Mucosa of descending colon (tissue), 3 donors: ENCODE measurements at regions not wholly inside any gene's neighbourhood (a gene's known extent, or its start where the extent isn't known, plus 50 kb on each side); places are given as distances from the start of the nearest gene placed in this dataset.

Experiments
- ATAC-seq: fragments of 200-7000 bp; cut with Tn5 transposase; one replicate; pipeline ENCODE4 v1.9.1; 2020; ENCODE audit warnings: mild to moderate bottlenecking, moderate library complexity
- DNase-seq, 3 donors: peaks; one replicate each; pipeline ENCODE4 v3.0.0-alpha.2; 2020
- H3K36me3 ChIP-seq: fragments of 200-600 bp; one replicate; pipeline ENCODE4 v1.8.0; 2021; ENCODE audit warnings: low read depth, mild to moderate bottlenecking
- H3K4me1 ChIP-seq: fragments of 200-600 bp; one replicate; pipeline ENCODE4 v1.8.0; 2021; ENCODE audit warnings: low read depth, mild to moderate bottlenecking
- H3K4me3 ChIP-seq: fragments of 200-600 bp; one replicate; pipeline ENCODE4 v1.8.0; 2021; ENCODE audit warnings: mild to moderate bottlenecking
- H3K9me3 ChIP-seq: fragments of 200-600 bp; one replicate; pipeline ENCODE4 v1.8.0; 2021; ENCODE audit warnings: mild to moderate bottlenecking
- intact Hi-C, 2 donors: fragments of 100-400 bp; cut with DNase I in 1 of 2; cut with micrococcal nuclease in 1 of 2; formaldehyde crosslinking; loops; one replicate each; pipeline versions ENCODE4 v1.11.0 to v1.11.1; 2022; cut with DNase I, micrococcal nuclease
- TF ChIP-seq, protein P1 (sequence below): fragments of 200-600 bp; IDR thresholded peaks from one replicate; pipeline ENCODE4 v1.8.0; 2022; ENCODE audit warnings: antibody characterized with exemption, mild to moderate bottlenecking
- donor health status: DM: no; HTN: no; CAD: no; lungs with moderate emphysema.
- donor health status: DM: no; HTN: no; CAD: no.
- donor health status: DM: no; HTN: yes; CAD: no.

DNA sequence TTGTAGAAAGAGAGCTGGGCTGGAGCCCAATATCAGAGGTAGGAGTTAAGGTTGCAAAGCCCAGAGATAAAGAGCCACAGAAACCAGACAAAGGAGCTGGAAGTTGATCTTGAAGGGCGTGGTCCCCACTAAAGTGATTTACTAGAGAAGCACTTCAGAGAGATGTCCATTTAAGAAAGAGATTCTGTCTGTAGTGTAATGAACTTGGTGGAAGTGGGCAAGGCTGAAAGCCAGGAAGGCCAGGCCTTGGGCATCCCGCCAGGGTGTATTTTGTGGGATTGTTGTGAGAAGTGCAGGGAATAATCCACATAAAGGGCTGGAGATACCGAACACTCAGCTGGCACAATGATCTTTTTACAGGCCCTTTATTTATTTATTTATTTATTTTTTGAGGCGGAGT is 1398.8 kb downstream of the TBC1D22A start:
- DNase-seq = peak in 2 of 3 donors; percentile 62 to 75
- Histone ChIP-seq H3K9me3 (no peaks in the 10 kb centered on the region), H3K4me1 (peaks cover 16% of the 10 kb centered on the region), H3K36me3 (no peaks in the 10 kb centered on the region), H3K4me3 (no peak overlapping the region)
- TF ChIP-seq, protein P1, sequence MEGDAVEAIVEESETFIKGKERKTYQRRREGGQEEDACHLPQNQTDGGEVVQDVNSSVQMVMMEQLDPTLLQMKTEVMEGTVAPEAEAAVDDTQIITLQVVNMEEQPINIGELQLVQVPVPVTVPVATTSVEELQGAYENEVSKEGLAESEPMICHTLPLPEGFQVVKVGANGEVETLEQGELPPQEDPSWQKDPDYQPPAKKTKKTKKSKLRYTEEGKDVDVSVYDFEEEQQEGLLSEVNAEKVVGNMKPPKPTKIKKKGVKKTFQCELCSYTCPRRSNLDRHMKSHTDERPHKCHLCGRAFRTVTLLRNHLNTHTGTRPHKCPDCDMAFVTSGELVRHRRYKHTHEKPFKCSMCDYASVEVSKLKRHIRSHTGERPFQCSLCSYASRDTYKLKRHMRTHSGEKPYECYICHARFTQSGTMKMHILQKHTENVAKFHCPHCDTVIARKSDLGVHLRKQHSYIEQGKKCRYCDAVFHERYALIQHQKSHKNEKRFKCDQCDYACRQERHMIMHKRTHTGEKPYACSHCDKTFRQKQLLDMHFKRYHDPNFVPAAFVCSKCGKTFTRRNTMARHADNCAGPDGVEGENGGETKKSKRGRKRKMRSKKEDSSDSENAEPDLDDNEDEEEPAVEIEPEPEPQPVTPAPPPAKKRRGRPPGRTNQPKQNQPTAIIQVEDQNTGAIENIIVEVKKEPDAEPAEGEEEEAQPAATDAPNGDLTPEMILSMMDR = no peak
- intact Hi-C loops = no loop called here
- ATAC-seq = peak; percentile 26

DNA sequence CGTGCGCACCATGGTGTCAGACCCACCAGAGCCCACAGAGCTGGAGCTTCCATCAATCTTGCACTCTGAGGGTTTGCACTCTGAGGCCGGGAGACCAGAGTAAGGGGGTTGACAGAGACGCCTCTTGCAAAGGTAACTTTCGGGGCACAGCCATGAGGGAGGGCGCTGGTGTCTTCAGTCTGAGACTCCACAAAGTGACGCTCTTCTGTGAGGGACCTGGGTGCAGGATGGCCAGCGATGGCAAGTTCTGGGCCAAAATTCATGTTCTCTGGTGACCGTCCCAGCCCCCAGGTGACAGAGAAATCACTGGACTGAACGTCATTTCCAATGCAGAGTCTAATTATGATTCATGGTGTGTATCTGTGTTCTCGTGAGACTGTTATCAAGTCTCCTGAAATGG is 1395.2 kb downstream of the TBC1D22A start:
- DNase-seq = no peak
- Histone ChIP-seq H3K9me3 (no peaks in the 10 kb centered on the region), H3K4me3 (no peak overlapping the region), H3K4me1 (peaks cover 17% of the 10 kb centered on the region), H3K36me3 (no peaks in the 10 kb centered on the region)
- no peak for ATAC-seq
- intact Hi-C loops = no loop called here
- TF ChIP-seq, protein P1 = no peak

DNA sequence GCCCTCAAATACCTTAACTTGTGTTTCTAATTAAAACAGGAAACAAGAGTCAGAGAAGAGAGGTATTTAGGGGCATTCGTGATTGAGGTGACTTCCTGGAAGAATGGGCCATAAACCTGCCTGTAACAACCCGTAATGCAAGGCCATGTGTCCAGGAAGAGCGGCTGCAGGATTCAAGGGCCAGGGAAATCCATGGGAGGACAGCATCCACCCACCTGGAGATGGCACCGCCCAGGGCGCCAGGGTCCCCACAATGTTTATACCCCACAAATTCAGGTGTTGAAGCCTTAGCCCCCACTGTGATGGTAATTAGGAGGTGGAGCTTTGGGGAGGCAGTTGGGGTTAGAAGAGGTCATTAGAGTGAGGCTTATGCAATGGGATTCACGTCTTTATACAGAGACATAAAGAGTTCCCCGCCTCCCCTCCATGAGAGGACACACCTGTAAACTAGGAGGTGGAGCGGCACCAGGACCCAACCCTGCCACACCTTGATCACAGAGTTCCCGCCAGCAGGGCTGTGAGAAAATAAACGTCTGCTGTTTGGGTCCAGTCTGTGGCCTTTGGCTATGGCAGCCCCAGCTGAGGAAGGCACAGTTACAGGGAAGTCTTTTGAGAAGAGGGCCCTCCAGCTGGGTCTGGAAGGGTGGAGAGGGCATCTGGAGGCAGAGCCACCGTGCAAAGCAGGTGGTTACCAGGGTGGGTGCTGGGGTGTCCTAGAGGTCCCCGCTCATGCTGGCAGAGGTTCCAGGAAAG is 1394.3 kb downstream of the TBC1D22A start:
- peak; percentile 91 for ATAC-seq
- Histone ChIP-seq H3K9me3 (no peaks in the 10 kb centered on the region), H3K36me3 (no peaks in the 10 kb centered on the region), H3K4me1 (peaks cover 15% of the 10 kb centered on the region), H3K4me3 (no peak overlapping the region)
- intact Hi-C loops = no loop called here
- DNase-seq = peak in 2 of 3 donors; percentile 75
- TF ChIP-seq, protein P1 = no peak

DNA sequence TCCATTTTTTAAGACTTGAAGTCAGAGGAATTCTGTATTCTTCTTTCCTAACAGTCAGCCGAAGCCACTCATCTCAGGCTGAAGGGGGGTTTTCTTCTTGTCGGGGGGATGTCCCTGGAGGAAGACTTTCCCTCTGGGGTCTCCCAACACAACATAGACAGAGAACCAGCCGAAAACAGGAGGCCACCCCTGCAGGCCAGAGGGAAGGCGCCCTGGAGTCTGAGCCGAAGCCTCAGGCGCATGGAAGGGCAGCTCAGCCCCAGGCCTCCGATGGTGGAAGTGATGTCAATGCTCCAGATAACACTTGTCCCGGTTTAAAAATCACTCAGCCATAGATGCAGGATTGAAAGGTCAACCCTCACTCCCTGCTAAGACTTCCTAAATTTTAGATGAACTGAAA is 1393.0 kb downstream of the TBC1D22A start:
- no peaks in the 10 kb centered on the region for H3K36me3 ChIP-seq
- ATAC-seq = no peak
- intact Hi-C loops = no loop called here
- DNase-seq = no peak
- no peaks in the 10 kb centered on the region for H3K9me3 ChIP-seq
- no peak overlapping the region for H3K4me3 ChIP-seq
- TF ChIP-seq, protein P1 = no peak
- H3K4me1 ChIP-seq = peaks cover 9% of the 10 kb centered on the region

DNA sequence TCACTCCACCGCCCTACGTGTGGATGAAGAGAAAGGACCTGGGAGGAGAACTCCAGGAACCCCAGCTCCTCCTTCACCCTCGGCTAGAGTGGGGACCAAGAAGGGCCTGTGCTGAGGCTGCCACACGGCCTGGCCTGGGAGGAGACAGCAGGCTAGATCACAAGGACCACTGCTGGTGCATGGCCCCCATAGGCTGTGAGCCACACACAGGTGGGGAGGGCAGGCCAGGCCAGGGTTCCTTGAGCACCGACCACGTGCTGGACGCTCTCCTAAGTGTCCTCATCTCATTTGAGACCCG is 1392.4 kb downstream of the TBC1D22A start:
- intact Hi-C loops = no loop called here
- no peaks in the 10 kb centered on the region for H3K9me3 ChIP-seq
- peaks cover 9% of the 10 kb centered on the region for H3K4me1 ChIP-seq
- no peak for ATAC-seq
- no peaks in the 10 kb centered on the region for H3K36me3 ChIP-seq
- no peak overlapping the region for H3K4me3 ChIP-seq
- TF ChIP-seq, protein P1 = no peak
- no peak for DNase-seq
